ENCODE measurements at regions not wholly inside any gene's neighbourhood (a gene's known extent, or its start where the extent isn't known, plus 50 kb on each side); places are given as distances from the start of the nearest gene placed in this dataset.

- in situ Hi-C loops (cut with MboI; ENCODE audit: low pct_unique_long_range_greater_than_20kb, low sequenced_read_pairs, unreplicated experiment) = no loop called here
- DNase-seq (ENCODE audit: low spot score) = no peak
- no peak for TF ChIP-seq CTCF (IDR thresholded peaks at IDR 0.05; ENCODE audit: extremely low read depth, insufficient read depth, missing control alignments)
These were observed 70.4 kb upstream of the SETMAR start for GRCh38 chr3:4232798-4233197.

GRCh38 chr3:4233488-4233887, 69.7 kb upstream of the SETMAR start:
- DNase-seq (ENCODE audit: low spot score) = no peak
- TF ChIP-seq CTCF (IDR thresholded peaks at IDR 0.05; ENCODE audit: extremely low read depth, insufficient read depth, missing control alignments) = no peak
- in situ Hi-C loops (cut with MboI; ENCODE audit: low pct_unique_long_range_greater_than_20kb, low sequenced_read_pairs, unreplicated experiment) = no loop called here

- no peak for DNase-seq (ENCODE audit: low spot score)
- TF ChIP-seq CTCF (IDR thresholded peaks at IDR 0.05; ENCODE audit: extremely low read depth, insufficient read depth, missing control alignments) = no peak
- in situ Hi-C loops (cut with MboI; ENCODE audit: low pct_unique_long_range_greater_than_20kb, low sequenced_read_pairs, unreplicated experiment) = no loop called here
These were observed 68.3 kb upstream of the SETMAR start for GRCh38 chr3:4234889-4235288.

- DNase-seq (ENCODE audit: low spot score) = no peak
- TF ChIP-seq CTCF (IDR thresholded peaks at IDR 0.05; ENCODE audit: extremely low read depth, insufficient read depth, missing control alignments) = no peak
- in situ Hi-C loops (cut with MboI; ENCODE audit: low pct_unique_long_range_greater_than_20kb, low sequenced_read_pairs, unreplicated experiment) = no loop called here
These were observed 67.5 kb upstream of the SETMAR start for GRCh38 chr3:4235690-4236089.

- TF ChIP-seq CTCF (IDR thresholded peaks at IDR 0.05; ENCODE audit: extremely low read depth, insufficient read depth, missing control alignments) = no peak
- in situ Hi-C loops (cut with MboI; ENCODE audit: low pct_unique_long_range_greater_than_20kb, low sequenced_read_pairs, unreplicated experiment) = no loop called here
- DNase-seq (ENCODE audit: low spot score) = no peak
These were observed 61.5 kb upstream of the SETMAR start for GRCh38 chr3:4241595-4242170.

- TF ChIP-seq CTCF (IDR thresholded peaks at IDR 0.05; ENCODE audit: extremely low read depth, insufficient read depth, missing control alignments) = no peak
- no peak for DNase-seq (ENCODE audit: low spot score)
- in situ Hi-C loops (cut with MboI; ENCODE audit: low pct_unique_long_range_greater_than_20kb, low sequenced_read_pairs, unreplicated experiment) = no loop called here
These were observed 57.5 kb upstream of the SETMAR start for GRCh38 chr3:4245671-4246070.

- DNase-seq (ENCODE audit: low spot score) = no peak
- in situ Hi-C loops (cut with MboI; ENCODE audit: low pct_unique_long_range_greater_than_20kb, low sequenced_read_pairs, unreplicated experiment) = no loop called here
- no peak for TF ChIP-seq CTCF (IDR thresholded peaks at IDR 0.05; ENCODE audit: extremely low read depth, insufficient read depth, missing control alignments)
These were observed 55.8 kb upstream of the SETMAR start for GRCh38 chr3:4247391-4247790.

All from GM13977 (cell line).